HG02610 (cell line): ENCODE measurements at regions not wholly inside any gene's neighbourhood (a gene's known extent, or its start where the extent isn't known, plus 50 kb on each side); places are given as distances from the start of the nearest gene placed in this dataset.

Experiments used
- ATAC-seq: cut with Tn5 transposase; IDR thresholded peaks from one replicate; pipeline ENCODE4 v1.9.1; 2021; ENCODE audit warnings: mild to moderate bottlenecking, moderate library complexity; ENCODE audit not compliant: unreplicated experiment

- ATAC-seq = no peak
Observed at GRCh38 chr21:15359251-15359650, 294.5 kb upstream of the NRIP1 start.

GRCh38 chr21:15362458-15362857, 297.7 kb upstream of the NRIP1 start:
- no peak for ATAC-seq

- no peak for ATAC-seq
Observed at GRCh38 chr21:15363921-15364320, 299.1 kb upstream of the NRIP1 start.

- no peak for ATAC-seq
Observed at GRCh38 chr21:15365751-15366392, 301.1 kb upstream of the NRIP1 start.

GRCh38 chr21:15366555-15366954, 301.8 kb upstream of the NRIP1 start:
- ATAC-seq = no peak

GRCh38 chr21:15367061-15367626, 302.3 kb upstream of the NRIP1 start:
- ATAC-seq = no peak

GRCh38 chr21:15370462-15370975, 305.7 kb upstream of the NRIP1 start:
- no peak for ATAC-seq

- no peak for ATAC-seq
Observed at GRCh38 chr21:15373941-15374340, 309.1 kb upstream of the NRIP1 start.

GRCh38 chr21:15379776-15380175, 315.0 kb upstream of the NRIP1 start:
- ATAC-seq = no peak

- ATAC-seq = no peak
Observed at GRCh38 chr21:15383588-15383987, 318.8 kb upstream of the NRIP1 start.

- no peak for ATAC-seq
Observed at GRCh38 chr21:15390049-15390448, 325.2 kb upstream of the NRIP1 start.

- no peak for ATAC-seq
Observed at GRCh38 chr21:15397258-15397657, 332.5 kb upstream of the NRIP1 start.

- ATAC-seq = no peak
Observed at GRCh38 chr21:15400905-15401304, 328.9 kb upstream of the USP25 start.

GRCh38 chr21:15401331-15401730, 328.5 kb upstream of the USP25 start:
- ATAC-seq = no peak

- no peak for ATAC-seq
Observed at GRCh38 chr21:15405214-15405613, 324.6 kb upstream of the USP25 start.

GRCh38 chr21:15406791-15407190, 323.0 kb upstream of the USP25 start:
- no peak for ATAC-seq

GRCh38 chr21:15407585-15407984, 322.2 kb upstream of the USP25 start:
- no peak for ATAC-seq

- ATAC-seq = peak; percentile 92
Observed at GRCh38 chr21:15408089-15408488, 321.7 kb upstream of the USP25 start.

GRCh38 chr21:15409031-15409430, 320.8 kb upstream of the USP25 start:
- ATAC-seq = no peak

GRCh38 chr21:15410853-15411252, 318.9 kb upstream of the USP25 start:
- ATAC-seq = no peak

GRCh38 chr21:15414057-15414456, 315.7 kb upstream of the USP25 start:
- peak; percentile 54 for ATAC-seq

- no peak for ATAC-seq
Observed at GRCh38 chr21:15415541-15416261, 314.1 kb upstream of the USP25 start.
